ENCODE measurements at regions not wholly inside any gene's neighbourhood (a gene's known extent, or its start where the extent isn't known, plus 50 kb on each side); places are given as distances from the start of the nearest gene placed in this dataset.

DNA sequence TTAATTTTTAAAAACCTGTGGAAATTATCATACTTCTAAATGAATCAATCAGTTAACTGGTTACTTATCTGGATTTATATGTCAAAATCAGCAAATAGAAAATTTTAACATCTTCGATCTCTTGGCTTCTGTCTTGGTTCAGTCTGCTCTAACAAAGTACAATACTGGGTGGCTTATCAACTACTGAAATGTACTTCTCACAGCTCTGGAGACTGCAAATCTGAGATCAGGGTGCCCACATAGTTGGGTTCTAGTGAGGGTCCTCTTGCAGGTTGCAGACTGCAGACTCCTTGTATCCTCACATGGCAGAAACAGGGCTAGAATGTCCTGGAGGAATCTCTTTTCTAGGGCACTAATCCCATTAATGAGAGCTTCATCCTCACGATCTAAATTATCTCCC, 1851.6 kb upstream of the TENM3 start:
- no peak for DNase-seq (ENCODE audit: extremely low read depth, low read depth, low spot score)

DNA sequence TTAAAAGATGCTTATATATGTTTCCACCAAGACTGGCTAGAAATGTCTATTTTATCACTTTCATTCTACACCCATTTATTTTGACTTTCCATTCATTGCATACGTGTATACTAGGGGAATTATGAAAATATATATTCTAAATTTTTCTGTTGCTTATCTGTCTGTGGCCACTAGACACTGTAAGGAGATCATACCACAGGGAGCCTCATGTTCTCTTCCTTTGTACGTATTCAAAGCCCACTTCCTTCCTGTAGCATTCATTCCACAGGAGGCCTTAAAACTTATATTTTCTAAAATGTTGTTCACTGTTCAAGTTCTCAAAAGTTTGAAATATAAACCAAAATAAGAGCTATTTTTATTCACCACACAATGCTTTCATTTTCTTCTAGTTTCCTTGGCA, 1848.9 kb upstream of the TENM3 start:
- DNase-seq (ENCODE audit: extremely low read depth, low read depth, low spot score) = no peak

DNA sequence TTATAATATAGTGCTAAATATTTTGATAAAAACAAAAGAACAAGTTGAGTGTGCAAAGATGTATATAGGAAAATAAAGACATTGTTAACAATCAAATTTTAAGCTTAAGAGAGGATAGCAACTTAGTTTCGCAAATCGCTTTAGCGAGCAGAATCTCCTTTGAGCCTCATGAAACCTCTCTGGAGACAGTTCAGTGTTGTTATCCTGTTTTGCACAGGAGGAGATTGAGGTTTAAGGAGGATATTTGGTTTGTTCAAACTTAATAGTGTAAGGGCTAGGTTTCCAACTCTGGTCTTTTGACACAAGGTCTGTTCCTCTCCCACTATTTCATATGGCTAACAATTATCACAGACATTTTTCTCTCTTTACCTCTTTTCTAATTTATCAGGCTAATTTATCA, 1848.5 kb upstream of the TENM3 start:
- DNase-seq (ENCODE audit: extremely low read depth, low read depth, low spot score) = no peak

DNA sequence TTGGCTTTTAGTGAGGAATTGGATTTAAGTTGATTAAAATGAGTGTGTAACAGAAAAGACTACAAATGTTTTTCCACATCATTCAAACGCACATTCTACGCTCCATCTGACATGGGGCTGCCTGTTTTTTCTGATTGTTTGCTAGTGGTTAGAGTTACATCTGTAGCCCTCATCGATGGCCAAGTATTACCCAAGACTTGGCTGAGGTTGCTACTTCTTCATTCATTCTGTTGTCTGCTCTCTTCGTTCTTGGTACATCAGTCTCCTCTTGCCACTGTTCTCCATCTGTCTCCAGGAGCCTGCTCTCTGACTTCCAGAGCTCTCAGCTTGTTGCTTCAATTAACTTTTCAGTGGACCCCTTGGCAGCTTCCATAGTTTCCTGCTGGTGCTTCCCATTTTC, 1844.6 kb upstream of the TENM3 start:
- DNase-seq (ENCODE audit: extremely low read depth, low read depth, low spot score) = no peak

DNA sequence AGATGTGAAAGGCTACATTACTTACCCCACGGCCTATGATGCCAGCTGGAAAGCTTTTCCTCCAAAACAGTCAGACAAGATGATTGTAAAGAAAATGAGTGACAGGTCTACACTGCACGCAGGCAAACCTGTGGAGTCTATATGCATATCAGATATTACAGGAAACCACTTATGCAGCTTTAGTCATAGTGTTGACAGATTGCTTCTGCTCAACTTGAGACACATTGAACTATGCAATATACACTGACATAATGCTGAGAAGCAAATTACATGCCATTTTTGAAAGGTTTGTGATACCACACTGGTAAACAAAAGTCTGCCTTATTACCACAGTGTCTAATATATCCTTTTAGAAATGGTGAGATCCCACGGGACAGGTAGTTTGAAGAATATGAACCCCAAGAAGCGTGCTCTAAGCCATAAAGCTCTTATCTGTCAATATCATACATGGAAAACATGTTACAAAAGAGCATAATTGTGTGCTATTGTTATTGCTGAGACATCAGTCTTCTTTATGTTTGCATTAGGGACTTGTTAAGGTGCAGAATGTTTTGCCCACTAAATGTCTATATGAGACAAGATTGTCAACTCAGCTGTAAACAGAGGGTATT, 1835.8 kb upstream of the TENM3 start:
- no peak for DNase-seq (ENCODE audit: extremely low read depth, low read depth, low spot score)

DNA sequence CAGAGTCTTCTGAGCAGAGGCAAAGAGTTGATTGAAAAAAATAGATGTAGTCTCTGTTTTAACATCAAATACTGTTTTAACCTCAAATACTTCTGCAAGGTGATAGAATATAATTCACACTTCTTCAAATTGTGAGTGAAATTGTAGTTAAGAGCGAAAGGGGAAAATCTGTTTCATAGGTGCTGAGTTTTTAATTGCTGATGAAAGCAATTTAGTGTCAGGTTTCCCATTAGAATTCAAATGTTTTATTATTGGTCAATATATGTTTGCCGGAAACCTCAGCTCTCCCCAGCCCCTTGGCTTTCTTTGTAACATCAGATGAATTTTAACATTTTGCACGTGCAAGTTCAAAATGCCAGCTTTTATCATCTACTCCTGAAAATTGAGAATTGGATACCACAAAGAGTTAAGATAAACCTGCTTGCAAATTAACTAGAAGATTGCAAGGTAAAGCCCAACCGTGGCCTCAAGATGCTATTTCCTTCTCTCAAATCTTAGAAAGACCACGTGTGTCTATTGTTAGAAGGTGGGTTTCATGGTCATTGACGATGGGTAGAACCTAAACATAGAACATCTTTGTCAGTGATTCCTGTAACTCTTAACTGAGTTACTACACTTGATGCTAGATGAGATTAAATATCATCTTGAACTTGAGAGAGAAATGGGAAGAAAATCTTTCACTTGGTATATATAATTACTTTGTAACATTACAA, 1824.2 kb upstream of the TENM3 start:
- no peak for DNase-seq (ENCODE audit: extremely low read depth, low read depth, low spot score)

DNA sequence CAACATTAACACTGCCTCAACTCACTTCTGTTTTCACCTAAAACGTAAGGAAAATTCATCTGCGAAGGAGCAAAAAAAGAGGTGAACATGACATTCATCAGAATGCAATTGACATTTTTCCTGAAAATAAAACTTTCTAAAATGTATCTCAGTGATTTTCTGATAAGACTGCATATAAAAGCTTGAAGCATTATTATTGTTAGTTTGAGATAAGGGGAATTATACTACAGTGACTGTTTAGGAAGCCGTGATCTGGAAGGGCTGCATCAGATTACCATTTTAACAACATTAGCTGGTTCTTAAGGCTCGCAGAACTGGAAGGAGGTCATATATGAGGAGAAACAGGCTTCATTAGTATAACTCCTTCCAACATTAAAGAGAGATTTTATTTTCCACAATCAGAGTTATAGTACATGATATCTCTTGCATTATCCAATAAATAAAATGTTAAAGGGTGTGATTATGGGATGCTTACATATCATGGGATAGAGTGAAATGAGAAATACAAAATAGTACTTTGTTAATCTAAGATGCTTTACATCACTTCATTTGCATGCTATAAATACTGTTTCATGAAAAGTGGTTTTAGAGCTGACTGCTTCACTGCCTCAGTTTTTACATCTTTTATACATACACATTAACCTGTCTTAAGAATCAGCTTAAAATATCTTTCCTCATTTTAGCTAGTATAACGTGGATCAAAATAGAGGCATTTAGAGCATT, 1820.1 kb upstream of the TENM3 start:
- DNase-seq (ENCODE audit: extremely low read depth, low read depth, low spot score) = no peak

DNA sequence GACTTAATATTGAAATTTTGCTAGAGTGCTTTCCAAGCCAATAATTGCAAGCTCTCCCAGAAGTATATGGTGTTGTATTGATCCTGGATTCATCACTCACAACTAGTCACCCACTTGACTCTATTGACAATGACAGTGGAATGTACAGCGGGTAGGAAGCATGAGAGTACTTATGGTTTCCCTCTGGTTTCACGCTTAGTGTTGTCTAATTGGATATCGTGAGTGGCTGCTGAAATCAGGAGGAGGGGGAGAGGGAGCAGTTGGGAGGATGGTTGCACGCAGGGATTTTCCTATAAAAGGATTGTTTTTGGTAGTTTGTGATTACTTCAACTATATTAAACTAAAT, 1819.5 kb upstream of the TENM3 start:
- no peak for DNase-seq (ENCODE audit: extremely low read depth, low read depth, low spot score)

DNA sequence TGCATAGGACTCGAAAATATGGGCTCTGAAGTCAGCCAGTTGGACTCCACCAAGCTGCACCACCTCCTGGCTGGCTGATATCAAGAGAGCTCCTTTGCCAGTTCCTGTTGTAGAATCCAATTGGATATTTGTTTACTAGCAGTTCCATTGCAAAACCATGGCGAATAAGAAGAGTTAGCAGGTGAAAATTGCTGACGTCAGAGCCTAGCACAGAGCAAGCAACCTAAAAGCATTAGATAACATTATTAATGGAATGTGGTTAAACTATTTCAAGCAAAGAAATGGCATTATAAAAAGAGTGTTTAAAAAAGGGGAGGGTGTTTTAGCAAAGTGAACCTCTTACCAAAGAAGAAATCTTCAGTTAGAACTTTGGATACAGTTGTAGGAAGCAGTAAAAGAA, 1816.3 kb upstream of the TENM3 start:
- no peak for DNase-seq (ENCODE audit: extremely low read depth, low read depth, low spot score)

DNA sequence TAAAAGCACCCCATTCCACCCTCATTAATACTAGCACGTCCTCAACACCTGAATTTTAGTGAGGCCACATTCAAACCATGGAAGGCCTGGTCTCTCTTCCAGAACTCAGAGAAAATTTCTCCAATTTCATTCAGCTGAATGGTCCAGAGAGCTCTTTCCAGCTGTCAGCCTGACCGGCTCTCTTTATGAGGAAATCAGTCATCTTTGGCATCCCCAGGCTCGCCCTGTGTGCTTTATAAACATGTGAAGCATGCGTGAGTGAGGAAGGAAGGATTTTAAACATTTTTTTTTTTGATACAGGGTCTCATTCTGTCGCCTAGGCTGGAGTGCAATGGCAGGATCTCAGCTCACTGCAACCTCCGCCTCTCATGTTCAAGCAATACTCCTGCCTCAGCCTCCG, 1812.9 kb upstream of the TENM3 start:
- DNase-seq (ENCODE audit: extremely low read depth, low read depth, low spot score) = no peak

DNA sequence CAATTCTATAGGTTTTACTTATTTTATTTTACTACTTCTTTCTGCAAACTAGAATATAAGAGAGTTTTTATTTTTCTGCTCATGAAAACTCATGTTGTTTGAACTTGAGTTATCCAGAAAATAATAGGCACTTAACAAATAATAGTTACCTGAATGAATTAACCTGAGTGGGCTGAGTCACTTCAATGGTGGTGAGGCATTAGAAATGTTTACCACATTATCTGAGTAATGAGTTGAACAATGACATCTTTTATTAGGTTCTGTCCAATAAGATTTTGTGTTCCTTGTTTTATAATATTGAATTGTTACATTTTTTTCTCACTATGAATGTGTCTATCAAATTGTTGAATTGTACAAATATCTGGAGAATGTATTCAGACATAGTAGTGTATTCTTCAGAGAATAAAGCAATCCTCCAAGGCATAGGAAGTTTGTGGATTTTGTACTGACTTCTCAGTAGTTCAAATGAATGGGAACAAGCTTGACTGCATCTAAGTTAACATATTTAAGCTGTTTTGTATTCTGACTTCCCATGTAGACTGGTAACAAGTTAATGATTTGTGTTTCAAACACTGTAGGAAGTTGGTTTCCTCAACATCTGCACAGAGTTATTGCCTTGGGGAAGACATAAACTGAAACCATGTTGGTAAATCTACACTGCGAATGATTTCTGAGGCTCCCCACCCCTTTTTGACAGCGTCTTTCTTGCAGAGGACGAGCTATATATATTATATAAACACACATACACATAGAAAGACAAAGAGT, 1808.9 kb upstream of the TENM3 start:
- no peak for DNase-seq (ENCODE audit: extremely low read depth, low read depth, low spot score)

DNA sequence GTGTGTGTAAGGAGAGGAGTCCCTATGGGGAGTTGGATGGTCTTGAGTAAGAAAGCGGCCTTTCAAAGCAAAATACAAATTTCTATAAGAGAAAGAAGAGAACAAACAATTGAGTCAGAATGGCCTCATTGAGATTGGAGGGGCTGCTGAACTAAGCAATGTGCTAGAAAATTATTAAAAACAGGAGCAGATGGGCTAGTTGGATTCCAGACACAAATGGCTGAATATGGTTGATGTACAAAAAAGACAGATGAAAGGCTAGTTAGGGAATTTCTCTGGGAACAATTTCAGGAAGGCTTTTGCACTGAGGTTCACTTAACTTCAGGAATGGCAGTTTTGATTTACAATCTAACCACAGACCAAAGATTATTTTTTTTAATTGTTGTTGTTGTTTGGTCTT, 1806.8 kb upstream of the TENM3 start:
- no peak for DNase-seq (ENCODE audit: extremely low read depth, low read depth, low spot score)

DNA sequence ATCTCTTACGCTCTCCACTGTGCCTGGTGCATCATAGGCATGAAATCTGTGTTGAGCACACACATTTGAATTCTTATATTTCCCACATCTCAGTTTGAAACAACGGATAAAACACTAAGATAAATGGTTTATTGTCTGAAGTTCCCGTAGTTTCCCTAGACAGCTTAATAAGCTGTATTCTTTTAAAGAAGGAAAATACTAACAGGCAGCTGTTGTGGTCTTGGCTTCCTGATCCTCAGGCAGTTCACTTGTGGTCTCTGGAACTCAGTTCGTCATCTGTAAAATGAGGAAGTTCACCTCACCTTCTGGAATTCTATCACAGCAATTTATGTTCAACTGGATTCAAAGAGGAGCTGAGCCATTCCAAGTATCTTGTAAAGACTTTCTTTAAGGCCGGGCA, 1805.6 kb upstream of the TENM3 start:
- DNase-seq (ENCODE audit: extremely low read depth, low read depth, low spot score) = no peak

DNA sequence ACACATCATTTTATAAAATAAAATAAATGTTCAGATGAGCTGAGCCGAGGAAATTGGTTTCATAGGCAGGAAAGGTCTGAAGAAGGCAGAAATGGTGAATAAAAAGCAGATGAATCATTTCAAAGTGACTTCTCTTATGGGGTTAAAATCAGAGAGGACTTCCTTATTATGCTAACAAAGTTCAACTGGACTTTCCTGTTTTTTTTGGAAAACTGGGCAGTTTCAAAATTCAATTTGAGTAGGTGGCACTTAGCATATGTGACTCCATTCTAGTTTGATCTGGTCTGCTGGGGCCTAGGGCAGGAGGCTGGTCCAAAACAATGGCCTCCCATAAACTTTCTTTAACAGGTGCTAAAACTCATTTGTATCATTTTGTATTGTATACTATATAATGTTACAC, 1794.9 kb upstream of the TENM3 start:
- no peak for DNase-seq (ENCODE audit: extremely low read depth, low read depth, low spot score)

DNA sequence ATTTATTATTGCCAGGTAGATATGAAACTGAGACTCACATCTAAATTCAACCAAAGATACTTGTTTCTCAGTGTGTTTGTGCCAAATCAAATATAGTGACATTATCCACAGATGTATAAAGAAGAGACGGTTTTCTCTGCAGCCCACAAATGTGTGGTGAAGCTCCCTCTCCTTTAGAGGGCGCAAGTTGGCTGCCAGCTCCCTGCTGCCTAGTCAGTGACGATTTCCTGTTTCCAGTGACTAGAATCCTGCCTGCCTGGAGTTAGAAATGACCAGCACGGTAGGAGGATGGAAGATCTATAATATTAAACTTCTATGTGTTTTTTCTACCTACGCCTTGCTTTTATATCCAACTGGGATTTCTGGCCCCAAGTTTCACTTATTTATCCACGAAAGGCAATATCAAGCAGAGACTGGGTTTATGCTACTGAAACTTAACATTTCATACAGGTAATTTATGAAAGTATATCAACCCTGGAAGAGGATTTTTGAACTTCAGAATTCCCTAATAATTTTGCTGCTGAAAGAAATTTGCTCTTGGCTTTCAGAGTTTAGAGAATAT, 1793.7 kb upstream of the TENM3 start:
- no peak for DNase-seq (ENCODE audit: extremely low read depth, low read depth, low spot score)

DNA sequence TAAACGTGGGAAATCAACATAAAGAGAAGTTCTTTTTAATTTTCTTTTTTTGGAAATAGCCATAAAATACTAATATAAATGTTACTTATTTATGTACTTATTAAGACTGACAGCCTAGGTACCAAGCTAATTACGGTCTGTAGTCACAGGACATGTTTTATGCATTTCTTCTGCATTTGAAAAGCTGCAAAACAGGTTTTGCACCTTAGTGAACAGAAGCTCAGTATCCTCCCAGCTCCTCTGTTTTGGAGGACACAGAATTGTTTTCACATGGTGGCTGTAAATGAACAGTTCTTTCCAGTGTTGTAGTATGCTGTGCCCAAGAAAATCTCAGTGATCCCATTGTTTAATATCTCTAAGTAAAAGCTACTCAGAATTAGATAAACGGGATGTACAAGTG, 1788.0 kb upstream of the TENM3 start:
- DNase-seq (ENCODE audit: extremely low read depth, low read depth, low spot score) = no peak

DNA sequence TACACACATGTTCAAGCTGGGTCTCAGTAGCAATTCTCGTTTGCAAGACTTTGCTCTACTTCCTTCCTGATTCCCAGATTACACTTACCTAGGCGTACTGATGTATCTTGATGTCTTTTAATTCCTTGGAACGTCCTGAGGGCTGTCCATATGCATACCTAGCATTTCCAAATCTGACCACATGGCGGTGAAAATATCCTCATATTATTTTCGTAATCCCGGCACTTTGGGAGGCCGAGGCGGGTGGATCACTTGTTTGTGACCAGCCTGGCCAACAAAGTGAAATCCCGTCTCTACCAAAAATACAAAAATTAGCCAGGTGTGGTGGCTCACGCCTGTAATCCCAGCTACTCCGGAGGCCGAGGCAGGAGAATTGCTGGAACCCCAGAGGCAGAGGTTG, 1786.3 kb upstream of the TENM3 start:
- no peak for DNase-seq (ENCODE audit: extremely low read depth, low read depth, low spot score)

DNA sequence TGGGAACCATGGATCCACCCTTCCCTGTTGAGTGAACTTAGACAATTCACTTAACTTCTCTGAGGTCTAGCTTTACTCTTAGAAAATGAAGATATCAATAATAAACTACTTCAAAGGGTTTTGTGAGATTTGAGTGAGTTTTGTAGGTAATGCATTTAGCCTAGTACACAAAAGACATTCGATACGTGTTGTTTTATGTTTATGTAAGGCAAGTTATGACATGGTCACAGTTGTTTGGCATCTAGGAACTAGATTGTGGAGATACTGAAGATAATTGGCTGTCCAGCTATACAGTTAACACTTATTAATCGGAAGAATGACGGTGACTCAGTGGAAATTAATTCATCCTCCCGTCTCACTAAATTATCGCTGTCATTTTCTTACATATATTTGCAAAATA, 1781.1 kb upstream of the TENM3 start:
- DNase-seq (ENCODE audit: extremely low read depth, low read depth, low spot score) = no peak

DNA sequence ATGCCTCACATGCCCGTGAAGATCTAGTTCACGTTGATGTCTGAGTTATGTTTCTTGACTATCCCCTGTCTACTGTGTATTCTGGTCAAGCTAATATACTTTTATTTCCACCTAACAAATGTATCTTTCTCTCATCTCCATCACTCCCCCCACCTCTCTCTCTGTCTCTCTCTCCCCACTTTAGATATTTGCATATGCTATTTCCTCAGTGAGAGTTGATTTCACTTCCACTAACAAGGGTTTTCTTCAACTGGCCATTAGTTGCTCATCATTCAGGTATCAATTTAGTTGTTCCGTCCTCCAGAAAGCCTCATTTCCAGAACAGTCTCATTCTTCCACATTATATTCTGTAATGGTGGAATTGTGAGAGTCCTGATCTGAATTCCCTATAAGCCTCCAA, 1777.8 kb upstream of the TENM3 start:
- DNase-seq (ENCODE audit: extremely low read depth, low read depth, low spot score) = no peak

DNA sequence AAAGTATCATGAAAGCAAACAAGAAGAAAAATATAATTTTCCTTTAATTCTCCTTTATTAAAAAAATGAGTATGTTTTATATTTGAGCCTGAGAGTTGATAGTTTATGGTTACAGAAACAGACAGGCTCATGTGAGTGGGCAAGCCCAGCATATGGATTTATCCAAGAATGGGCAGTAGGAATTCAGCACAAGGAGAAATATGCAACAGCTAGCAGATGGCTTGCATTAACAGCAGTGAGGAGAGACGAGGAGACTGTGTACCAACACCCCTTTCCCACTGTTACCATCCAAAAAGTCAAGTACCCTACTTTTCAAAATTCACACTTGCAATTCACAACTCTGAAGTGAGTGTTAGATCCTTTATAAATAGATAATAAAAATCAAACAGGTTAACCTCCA, 1760.2 kb upstream of the TENM3 start:
- no peak for DNase-seq (ENCODE audit: extremely low read depth, low read depth, low spot score)

DNA sequence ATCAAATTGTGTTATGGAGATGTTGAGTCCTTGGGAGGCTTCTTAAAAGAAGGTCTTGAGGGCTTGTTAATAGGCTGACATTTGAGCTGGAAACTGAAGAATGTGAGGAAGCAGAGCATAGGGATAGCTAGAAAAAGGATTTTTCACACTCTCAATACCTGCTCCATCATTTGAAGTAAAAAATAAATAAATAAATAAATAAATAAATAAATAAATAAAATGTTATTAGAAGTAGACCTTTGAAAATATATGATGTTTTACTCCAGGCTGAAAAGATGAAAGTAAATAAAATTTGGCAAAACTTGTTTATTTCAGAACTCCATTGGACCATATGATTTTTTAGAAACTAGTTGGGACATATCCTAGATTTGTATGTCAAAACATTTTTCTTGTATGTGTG, 1757.8 kb upstream of the TENM3 start:
- DNase-seq (ENCODE audit: extremely low read depth, low read depth, low spot score) = no peak
